A673 (cell line): ENCODE measurements at regions not wholly inside any gene's neighbourhood (a gene's known extent, or its start where the extent isn't known, plus 50 kb on each side); places are given as distances from the start of the nearest gene placed in this dataset.
"Not testable (repeated sequence)": the region's sequence is repeated elsewhere in the genome, so short reads cannot be mapped to it uniquely, and the experiment has no call there.

Experiments used
- CTCF ChIP-seq: fragments of 300-800, 200-600 bp; sonication (generic); conservative IDR thresholded peaks from 2 replicates; pipeline ENCODE4 v1.5.1; 2017; ENCODE audit warnings: low read depth, mild to moderate bottlenecking, antibody characterized with exemption, low read length, moderate library complexity, mixed read lengths
- EZH2 ChIP-seq: fragments of 200-600 bp; sonication (generic); IDR thresholded peaks from 2 replicates; pipeline ENCODE4 v1.6.1; 2017; ENCODE audit warnings: borderline replicate concordance, low read depth, mild to moderate bottlenecking, mixed read lengths, antibody characterized with exemption, low read length; ENCODE audit not compliant: poor library complexity, severe bottlenecking

- not testable (repeated sequence) for TF ChIP-seq EZH2, CTCF
Observed at GRCh38 chr7:55707410-55707809, 135.1 kb upstream of the VOPP1 start.
